ENCODE measurements at regions not wholly inside any gene's neighbourhood (a gene's known extent, or its start where the extent isn't known, plus 50 kb on each side); places are given as distances from the start of the nearest gene placed in this dataset.
"Not testable (repeated sequence)": the region's sequence is repeated elsewhere in the genome, so short reads cannot be mapped to it uniquely, and the experiment has no call there.

DNA sequence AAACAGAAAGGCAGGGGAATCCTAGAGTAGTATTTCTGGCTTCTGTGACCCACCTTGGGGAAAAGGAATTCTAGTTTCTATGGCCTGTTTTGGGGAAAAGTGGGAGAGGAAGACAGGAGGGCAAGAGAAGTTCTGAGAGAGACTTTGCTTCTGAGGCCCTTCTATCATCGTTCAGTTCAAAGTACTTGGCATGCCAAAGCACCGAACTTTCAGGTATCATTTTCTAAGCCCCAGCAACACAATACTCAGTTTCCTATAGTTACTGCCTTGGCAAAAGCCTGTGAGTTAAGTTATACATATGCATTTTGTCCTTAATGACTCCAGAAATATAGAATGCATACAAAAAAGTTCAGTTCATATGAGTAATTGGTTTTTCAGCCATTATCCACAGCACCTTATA, 74.1 kb upstream of the CHD2 start:
- Histone ChIP-seq H3K36me3 (ENCODE audit: insufficient read depth) (no peaks in the 10 kb centered on the region), H3K4me2 (no peak overlapping the region), H3K27me3 (ENCODE audit: insufficient read depth) (peaks cover 11% of the 10 kb centered on the region; the same call in 1 of the 2 replicates), H3F3A (replicated peaks; ENCODE audit: low read depth) (peaks cover 9% of the 10 kb centered on the region; the same call in 1 of the 2 replicates), H3K9me2 (ENCODE audit: insufficient read depth) (no peaks in the 10 kb centered on the region), H3K27ac (ENCODE audit: low read depth) (no peak overlapping the region), H3K4me3 (no peak overlapping the region), H2AFZ (no peak overlapping the region), H3K4me1 (ENCODE audit: insufficient read depth) (peaks cover 51% of the 10 kb centered on the region), H4K20me1 (replicated peaks; ENCODE audit: insufficient read depth) (no peaks in the 10 kb centered on the region), H3K79me2 (replicated peaks; ENCODE audit: insufficient read depth) (no peaks in the 10 kb centered on the region)
- no peak overlapping the region; the same call in 2 of the 3 replicates for H3K4me3 Mint-ChIP-seq
- H3K27me3 Mint-ChIP-seq (ENCODE audit: insufficient read depth, low read depth, poor library complexity): peaks cover 14% of the 10 kb centered on the region
- no peak overlapping the region for H3K27ac Mint-ChIP-seq
- peaks cover 55% of the 10 kb centered on the region for H3K4me1 Mint-ChIP-seq
- DNase-seq (ENCODE audit: low spot score) (no peak), ATAC-seq (no peak)
- H3K9me3 Mint-ChIP-seq: no peaks in the 10 kb centered on the region
- TF ChIP-seq NANOG (IDR thresholded peaks at IDR 0.05; ENCODE audit: borderline replicate concordance) (no peak), ZNF114 (CRISPR knock-in tag; IDR thresholded peaks at IDR 0.05) (no peak), ZNF331 (CRISPR knock-in tag; IDR thresholded peaks at IDR 0.05; ENCODE audit: low read depth) (no peak), JUNB (IDR thresholded peaks at IDR 0.05; ENCODE audit: unreplicated experiment) (no peak), POLR2AphosphoS5 (IDR thresholded peaks at IDR 0.05; ENCODE audit: low read depth) (no peak), EZH2 (IDR thresholded peaks at IDR 0.05; ENCODE audit: low read depth, unreplicated experiment) (no peak), CREB1 (CRISPR knock-in tag; IDR thresholded peaks at IDR 0.05; ENCODE audit: low read depth) (no peak)
- TF ChIP-seq, protein P1, sequence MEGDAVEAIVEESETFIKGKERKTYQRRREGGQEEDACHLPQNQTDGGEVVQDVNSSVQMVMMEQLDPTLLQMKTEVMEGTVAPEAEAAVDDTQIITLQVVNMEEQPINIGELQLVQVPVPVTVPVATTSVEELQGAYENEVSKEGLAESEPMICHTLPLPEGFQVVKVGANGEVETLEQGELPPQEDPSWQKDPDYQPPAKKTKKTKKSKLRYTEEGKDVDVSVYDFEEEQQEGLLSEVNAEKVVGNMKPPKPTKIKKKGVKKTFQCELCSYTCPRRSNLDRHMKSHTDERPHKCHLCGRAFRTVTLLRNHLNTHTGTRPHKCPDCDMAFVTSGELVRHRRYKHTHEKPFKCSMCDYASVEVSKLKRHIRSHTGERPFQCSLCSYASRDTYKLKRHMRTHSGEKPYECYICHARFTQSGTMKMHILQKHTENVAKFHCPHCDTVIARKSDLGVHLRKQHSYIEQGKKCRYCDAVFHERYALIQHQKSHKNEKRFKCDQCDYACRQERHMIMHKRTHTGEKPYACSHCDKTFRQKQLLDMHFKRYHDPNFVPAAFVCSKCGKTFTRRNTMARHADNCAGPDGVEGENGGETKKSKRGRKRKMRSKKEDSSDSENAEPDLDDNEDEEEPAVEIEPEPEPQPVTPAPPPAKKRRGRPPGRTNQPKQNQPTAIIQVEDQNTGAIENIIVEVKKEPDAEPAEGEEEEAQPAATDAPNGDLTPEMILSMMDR (conservative IDR thresholded peaks at IDR 0.05; ENCODE audit: low read depth in 2 of 2): no peak
- TF ChIP-seq, protein P2, sequence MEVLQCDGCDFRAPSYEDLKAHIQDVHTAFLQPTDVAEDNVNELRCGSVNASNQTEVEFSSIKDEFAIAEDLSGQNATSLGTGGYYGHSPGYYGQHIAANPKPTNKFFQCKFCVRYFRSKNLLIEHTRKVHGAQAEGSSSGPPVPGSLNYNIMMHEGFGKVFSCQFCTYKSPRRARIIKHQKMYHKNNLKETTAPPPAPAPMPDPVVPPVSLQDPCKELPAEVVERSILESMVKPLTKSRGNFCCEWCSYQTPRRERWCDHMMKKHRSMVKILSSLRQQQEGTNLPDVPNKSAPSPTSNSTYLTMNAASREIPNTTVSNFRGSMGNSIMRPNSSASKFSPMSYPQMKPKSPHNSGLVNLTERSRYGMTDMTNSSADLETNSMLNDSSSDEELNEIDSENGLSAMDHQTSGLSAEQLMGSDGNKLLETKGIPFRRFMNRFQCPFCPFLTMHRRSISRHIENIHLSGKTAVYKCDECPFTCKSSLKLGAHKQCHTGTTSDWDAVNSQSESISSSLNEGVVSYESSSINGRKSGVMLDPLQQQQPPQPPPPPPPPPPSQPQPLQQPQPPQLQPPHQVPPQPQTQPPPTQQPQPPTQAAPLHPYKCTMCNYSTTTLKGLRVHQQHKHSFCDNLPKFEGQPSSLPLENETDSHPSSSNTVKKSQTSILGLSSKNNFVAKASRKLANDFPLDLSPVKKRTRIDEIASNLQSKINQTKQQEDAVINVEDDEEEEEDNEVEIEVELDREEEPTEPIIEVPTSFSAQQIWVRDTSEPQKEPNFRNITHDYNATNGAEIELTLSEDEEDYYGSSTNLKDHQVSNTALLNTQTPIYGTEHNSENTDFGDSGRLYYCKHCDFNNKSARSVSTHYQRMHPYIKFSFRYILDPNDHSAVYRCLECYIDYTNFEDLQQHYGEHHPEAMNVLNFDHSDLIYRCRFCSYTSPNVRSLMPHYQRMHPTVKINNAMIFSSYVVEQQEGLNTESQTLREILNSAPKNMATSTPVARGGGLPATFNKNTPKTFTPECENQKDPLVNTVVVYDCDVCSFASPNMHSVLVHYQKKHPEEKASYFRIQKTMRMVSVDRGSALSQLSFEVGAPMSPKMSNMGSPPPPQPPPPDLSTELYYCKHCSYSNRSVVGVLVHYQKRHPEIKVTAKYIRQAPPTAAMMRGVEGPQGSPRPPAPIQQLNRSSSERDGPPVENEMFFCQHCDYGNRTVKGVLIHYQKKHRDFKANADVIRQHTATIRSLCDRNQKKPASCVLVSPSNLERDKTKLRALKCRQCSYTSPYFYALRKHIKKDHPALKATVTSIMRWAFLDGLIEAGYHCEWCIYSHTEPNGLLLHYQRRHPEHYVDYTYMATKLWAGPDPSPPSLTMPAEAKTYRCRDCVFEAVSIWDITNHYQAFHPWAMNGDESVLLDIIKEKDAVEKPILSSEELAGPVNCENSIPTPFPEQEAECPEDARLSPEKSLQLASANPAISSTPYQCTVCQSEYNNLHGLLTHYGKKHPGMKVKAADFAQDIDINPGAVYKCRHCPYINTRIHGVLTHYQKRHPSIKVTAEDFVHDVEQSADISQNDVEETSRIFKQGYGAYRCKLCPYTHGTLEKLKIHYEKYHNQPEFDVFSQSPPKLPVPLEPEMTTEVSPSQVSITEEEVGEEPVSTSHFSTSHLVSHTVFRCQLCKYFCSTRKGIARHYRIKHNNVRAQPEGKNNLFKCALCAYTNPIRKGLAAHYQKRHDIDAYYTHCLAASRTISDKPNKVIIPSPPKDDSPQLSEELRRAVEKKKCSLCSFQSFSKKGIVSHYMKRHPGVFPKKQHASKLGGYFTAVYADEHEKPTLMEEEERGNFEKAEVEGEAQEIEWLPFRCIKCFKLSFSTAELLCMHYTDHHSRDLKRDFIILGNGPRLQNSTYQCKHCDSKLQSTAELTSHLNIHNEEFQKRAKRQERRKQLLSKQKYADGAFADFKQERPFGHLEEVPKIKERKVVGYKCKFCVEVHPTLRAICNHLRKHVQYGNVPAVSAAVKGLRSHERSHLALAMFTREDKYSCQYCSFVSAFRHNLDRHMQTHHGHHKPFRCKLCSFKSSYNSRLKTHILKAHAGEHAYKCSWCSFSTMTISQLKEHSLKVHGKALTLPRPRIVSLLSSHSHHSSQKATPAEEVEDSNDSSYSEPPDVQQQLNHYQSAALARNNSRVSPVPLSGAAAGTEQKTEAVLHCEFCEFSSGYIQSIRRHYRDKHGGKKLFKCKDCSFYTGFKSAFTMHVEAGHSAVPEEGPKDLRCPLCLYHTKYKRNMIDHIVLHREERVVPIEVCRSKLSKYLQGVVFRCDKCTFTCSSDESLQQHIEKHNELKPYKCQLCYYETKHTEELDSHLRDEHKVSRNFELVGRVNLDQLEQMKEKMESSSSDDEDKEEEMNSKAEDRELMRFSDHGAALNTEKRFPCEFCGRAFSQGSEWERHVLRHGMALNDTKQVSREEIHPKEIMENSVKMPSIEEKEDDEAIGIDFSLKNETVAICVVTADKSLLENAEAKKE (CRISPR knock-in tag; IDR thresholded peaks at IDR 0.05): no peak
- no peaks in the 10 kb centered on the region for H3K36me3 Mint-ChIP-seq (ENCODE audit: low read depth)

DNA sequence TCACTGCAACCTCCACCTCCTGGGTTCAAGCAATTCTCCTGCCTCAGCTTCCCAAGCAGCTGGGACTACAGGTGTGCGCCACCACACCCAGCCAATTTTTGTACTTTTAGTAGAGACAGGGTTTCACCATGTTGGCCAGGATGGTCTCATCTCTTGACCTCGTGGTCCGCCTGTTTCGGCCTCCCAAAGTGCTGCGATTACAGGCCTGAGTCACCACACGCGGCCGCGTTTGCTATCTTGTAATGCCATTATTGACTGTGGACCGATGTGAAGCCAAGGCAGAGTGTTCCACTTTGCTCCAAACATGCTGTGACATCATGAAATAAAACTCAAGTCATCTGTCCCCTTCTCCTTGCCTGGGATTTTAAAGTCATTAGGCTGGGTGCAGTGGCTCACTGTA, 72.1 kb upstream of the CHD2 start:
- not testable (repeated sequence) for H3K36me3 ChIP-seq (ENCODE audit: insufficient read depth); H3K4me3 Mint-ChIP-seq; H3K36me3 Mint-ChIP-seq (ENCODE audit: low read depth); H3K79me2 ChIP-seq (replicated peaks; ENCODE audit: insufficient read depth); H3K27ac ChIP-seq (ENCODE audit: low read depth); H3K4me2 ChIP-seq; H4K20me1 ChIP-seq (replicated peaks; ENCODE audit: insufficient read depth); H3K27me3 ChIP-seq (ENCODE audit: insufficient read depth); H3K9me2 ChIP-seq (ENCODE audit: insufficient read depth); ATAC-seq; H3F3A ChIP-seq (replicated peaks; ENCODE audit: low read depth); H3K27ac Mint-ChIP-seq; H2AFZ ChIP-seq; H3K9me3 Mint-ChIP-seq; DNase-seq (ENCODE audit: low spot score); H3K4me3 ChIP-seq
- H3K4me1 ChIP-seq (ENCODE audit: insufficient read depth): peaks cover 49% of the 10 kb centered on the region
- peaks cover 56% of the 10 kb centered on the region for H3K4me1 Mint-ChIP-seq
- H3K27me3 Mint-ChIP-seq (ENCODE audit: insufficient read depth, low read depth, poor library complexity): peaks cover 20% of the 10 kb centered on the region

Data from GM23338 (cell line).